GM21717 (cell line): ENCODE measurements at regions not wholly inside any gene's neighbourhood (a gene's known extent, or its start where the extent isn't known, plus 50 kb on each side); places are given as distances from the start of the nearest gene placed in this dataset.

Source experiments
- ATAC-seq: cut with Tn5 transposase; IDR thresholded peaks from one replicate; pipeline ENCODE4 v1.9.1; 2021; ENCODE audit warnings: mild to moderate bottlenecking, moderate library complexity; ENCODE audit not compliant: unreplicated experiment

GRCh38 chr18:73261923-73262322 is 394.1 kb upstream of the NETO1 start:
- no peak for ATAC-seq

- ATAC-seq: no peak
These were observed 393.5 kb upstream of the NETO1 start for GRCh38 chr18:73261243-73261642.

GRCh38 chr18:73258375-73259087 is 390.7 kb upstream of the NETO1 start:
- ATAC-seq: no peak

GRCh38 chr18:73254564-73254963 is 386.8 kb upstream of the NETO1 start:
- ATAC-seq: no peak

GRCh38 chr18:73249030-73249429 is 381.2 kb upstream of the NETO1 start:
- ATAC-seq: no peak

GRCh38 chr18:73246763-73247162 is 379.0 kb upstream of the NETO1 start:
- ATAC-seq: no peak

GRCh38 chr18:73245345-73245744 is 377.6 kb upstream of the NETO1 start:
- no peak for ATAC-seq

GRCh38 chr18:73244401-73244800 is 376.6 kb upstream of the NETO1 start:
- no peak for ATAC-seq

- no peak for ATAC-seq
These were observed 373.1 kb upstream of the NETO1 start for GRCh38 chr18:73240899-73241298.

- ATAC-seq: no peak
These were observed 368.1 kb upstream of the NETO1 start for GRCh38 chr18:73235921-73236320.

- ATAC-seq: peak; percentile 92
These were observed 367.7 kb upstream of the NETO1 start for GRCh38 chr18:73235491-73235890.

- peak; percentile 77 for ATAC-seq
These were observed 365.1 kb upstream of the NETO1 start for GRCh38 chr18:73232933-73233332.

- ATAC-seq: no peak
These were observed 352.9 kb upstream of the NETO1 start for GRCh38 chr18:73220663-73221062.

- no peak for ATAC-seq
These were observed 350.5 kb upstream of the NETO1 start for GRCh38 chr18:73218293-73218692.

- no peak for ATAC-seq
These were observed 347.2 kb upstream of the NETO1 start for GRCh38 chr18:73214970-73215369.

- no peak for ATAC-seq
These were observed 344.7 kb upstream of the NETO1 start for GRCh38 chr18:73212442-73212841.

- ATAC-seq: no peak
These were observed 334.2 kb upstream of the NETO1 start for GRCh38 chr18:73201940-73202339.

GRCh38 chr18:73199151-73199550 is 331.4 kb upstream of the NETO1 start:
- ATAC-seq: no peak

- no peak for ATAC-seq
These were observed 321.9 kb upstream of the NETO1 start for GRCh38 chr18:73189718-73190117.

- no peak for ATAC-seq
These were observed 300.4 kb upstream of the NETO1 start for GRCh38 chr18:73168236-73168635.

- no peak for ATAC-seq
These were observed 296.6 kb upstream of the NETO1 start for GRCh38 chr18:73164430-73164829.

- ATAC-seq: no peak
These were observed 295.4 kb upstream of the NETO1 start for GRCh38 chr18:73163236-73163635.

- no peak for ATAC-seq
These were observed 288.3 kb upstream of the NETO1 start for GRCh38 chr18:73156117-73156516.
